HCT116 (cell line): ENCODE measurements at regions not wholly inside any gene's neighbourhood (a gene's known extent, or its start where the extent isn't known, plus 50 kb on each side); places are given as distances from the start of the nearest gene placed in this dataset.

Experiments used
- YY1 ChIP-seq: IDR thresholded peaks from 2 replicates; pipeline ENCODE4 v1.6.1; 2011; ENCODE audit warnings: low read length, low read depth, moderate library complexity, mild to moderate bottlenecking; ENCODE audit not compliant: insufficient replicate concordance; ENCODE audit errors: extremely low read depth
- TF ChIP-seq, protein P1 (sequence below): IDR thresholded peaks from 2 replicates; pipeline ENCODE4 v1.6.1; 2012

DNA sequence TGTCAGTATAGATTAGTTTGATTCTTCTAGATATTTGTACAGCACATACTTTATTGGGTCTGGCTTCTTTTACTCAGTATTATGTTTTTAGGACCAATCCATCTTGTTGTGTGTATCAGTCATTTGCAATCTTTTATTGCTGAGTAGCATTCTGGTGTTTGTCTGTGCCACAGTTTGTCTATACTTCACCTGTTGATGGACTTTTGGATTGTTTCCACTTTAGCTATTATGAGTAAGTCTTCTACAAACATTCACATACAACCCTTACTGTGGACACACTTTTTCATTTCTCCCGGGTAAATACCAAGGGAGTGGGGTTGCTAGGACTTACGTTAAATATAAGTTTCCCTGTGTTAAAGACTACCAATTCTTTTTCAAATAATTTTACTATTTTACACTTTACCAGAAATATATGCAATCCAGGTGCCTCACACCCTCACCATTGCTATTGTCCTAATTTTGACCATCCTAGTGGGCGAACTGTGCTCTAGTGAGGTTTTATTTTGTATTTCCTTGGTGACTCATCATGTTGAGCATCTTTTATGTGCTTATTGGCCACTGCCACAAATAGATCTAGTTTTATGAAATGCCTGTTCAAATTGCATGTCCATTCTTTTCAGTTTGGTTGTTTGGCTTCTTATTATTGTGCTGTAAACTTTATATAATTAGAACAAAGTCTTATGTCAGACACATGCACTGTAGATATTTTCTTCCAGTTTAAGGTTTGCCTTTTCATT is 304.7 kb upstream of the TMTC1 start:
- no peak for TF ChIP-seq YY1
- TF ChIP-seq, protein P1, sequence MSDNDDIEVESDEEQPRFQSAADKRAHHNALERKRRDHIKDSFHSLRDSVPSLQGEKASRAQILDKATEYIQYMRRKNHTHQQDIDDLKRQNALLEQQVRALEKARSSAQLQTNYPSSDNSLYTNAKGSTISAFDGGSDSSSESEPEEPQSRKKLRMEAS = no peak
